ENCODE measurements at regions not wholly inside any gene's neighbourhood (a gene's known extent, or its start where the extent isn't known, plus 50 kb on each side); places are given as distances from the start of the nearest gene placed in this dataset.
A peak's percentile ranks its signal among the peaks of the same experiment; 100 is the strongest.
"Not testable (repeated sequence)": the region's sequence is repeated elsewhere in the genome, so short reads cannot be mapped to it uniquely, and the experiment has no call there.

GRCh38 chr10:57338823-57339558, 928.7 kb downstream of the IPMK start:
- DNase-seq (ENCODE audit: low read depth) = peak; percentile 36

- no peak for DNase-seq (ENCODE audit: low read depth)
Measured at GRCh38 chr10:57336865-57337264, 930.8 kb downstream of the IPMK start.

GRCh38 chr10:57336341-57336740, 931.4 kb downstream of the IPMK start:
- DNase-seq (ENCODE audit: low read depth) = no peak

GRCh38 chr10:57334523-57334922, 933.2 kb downstream of the IPMK start:
- no peak for DNase-seq (ENCODE audit: low read depth)

GRCh38 chr10:57333880-57334279, 933.8 kb downstream of the IPMK start:
- no peak for DNase-seq (ENCODE audit: low read depth)

GRCh38 chr10:57321400-57321854, 946.3 kb downstream of the IPMK start:
- DNase-seq (ENCODE audit: low read depth) = not testable (repeated sequence)

- DNase-seq (ENCODE audit: low read depth) = no peak
Measured at GRCh38 chr10:57320416-57320815, 947.3 kb downstream of the IPMK start.

- DNase-seq (ENCODE audit: low read depth) = no peak
Measured at GRCh38 chr10:57314046-57314445, 953.0 kb upstream of the ZWINT start.

GRCh38 chr10:57303566-57303965, 942.5 kb upstream of the ZWINT start:
- no peak for DNase-seq (ENCODE audit: low read depth)

- DNase-seq (ENCODE audit: low read depth) = no peak
Measured at GRCh38 chr10:57300718-57301117, 939.7 kb upstream of the ZWINT start.

- DNase-seq (ENCODE audit: low read depth) = no peak
Measured at GRCh38 chr10:57294698-57295097, 933.6 kb upstream of the ZWINT start.

GRCh38 chr10:57288754-57289153, 927.7 kb upstream of the ZWINT start:
- DNase-seq (ENCODE audit: low read depth) = no peak

GRCh38 chr10:57262892-57263291, 901.8 kb upstream of the ZWINT start:
- DNase-seq (ENCODE audit: low read depth) = no peak

GRCh38 chr10:57260175-57260574, 899.1 kb upstream of the ZWINT start:
- no peak for DNase-seq (ENCODE audit: low read depth)

- no peak for DNase-seq (ENCODE audit: low read depth)
Measured at GRCh38 chr10:57249615-57250281, 888.7 kb upstream of the ZWINT start.

- no peak for DNase-seq (ENCODE audit: low read depth)
Measured at GRCh38 chr10:57247271-57247670, 886.2 kb upstream of the ZWINT start.

GRCh38 chr10:57225920-57226319, 864.9 kb upstream of the ZWINT start:
- no peak for DNase-seq (ENCODE audit: low read depth)

GRCh38 chr10:57224811-57225210, 863.8 kb upstream of the ZWINT start:
- DNase-seq (ENCODE audit: low read depth) = no peak

GRCh38 chr10:57222603-57223002, 861.5 kb upstream of the ZWINT start:
- no peak for DNase-seq (ENCODE audit: low read depth)

- DNase-seq (ENCODE audit: low read depth) = no peak
Measured at GRCh38 chr10:57222129-57222528, 861.1 kb upstream of the ZWINT start.

GRCh38 chr10:57221674-57222073, 860.6 kb upstream of the ZWINT start:
- DNase-seq (ENCODE audit: low read depth) = no peak

- no peak for DNase-seq (ENCODE audit: low read depth)
Measured at GRCh38 chr10:57218382-57218781, 857.3 kb upstream of the ZWINT start.

- no peak for DNase-seq (ENCODE audit: low read depth)
Measured at GRCh38 chr10:57202356-57202755, 841.3 kb upstream of the ZWINT start.

- DNase-seq (ENCODE audit: low read depth) = no peak
Measured at GRCh38 chr10:57188846-57189245, 827.8 kb upstream of the ZWINT start.

All from iris pigment epithelial cell (primary cell).